GM21723 (cell line): ENCODE measurements at regions not wholly inside any gene's neighbourhood (a gene's known extent, or its start where the extent isn't known, plus 50 kb on each side); places are given as distances from the start of the nearest gene placed in this dataset.
"Not testable (repeated sequence)": the region's sequence is repeated elsewhere in the genome, so short reads cannot be mapped to it uniquely, and the experiment has no call there.

Experiments
- ATAC-seq: cut with Tn5 transposase; IDR thresholded peaks from one replicate; pipeline ENCODE4 v1.9.1; 2021; ENCODE audit warnings: mild to moderate bottlenecking, moderate library complexity; ENCODE audit not compliant: unreplicated experiment

- no peak for ATAC-seq
Measured at GRCh38 chr7:136266457-136266856, 289.3 kb upstream of the MTPN start.

- not testable (repeated sequence) for ATAC-seq
Measured at GRCh38 chr7:136264304-136264703, 287.1 kb upstream of the MTPN start.

- not testable (repeated sequence) for ATAC-seq
Measured at GRCh38 chr7:136263112-136263860, 286.1 kb upstream of the MTPN start.

GRCh38 chr7:136260591-136260990, 283.4 kb upstream of the MTPN start:
- ATAC-seq, result not testable (repeated sequence)

GRCh38 chr7:136259074-136259473, 281.9 kb upstream of the MTPN start:
- no peak for ATAC-seq

GRCh38 chr7:136256491-136256890, 279.3 kb upstream of the MTPN start:
- ATAC-seq, result no peak

- ATAC-seq, result no peak
Measured at GRCh38 chr7:136254148-136254547, 277.0 kb upstream of the MTPN start.

GRCh38 chr7:136251826-136252225, 274.7 kb upstream of the MTPN start:
- ATAC-seq, result no peak

GRCh38 chr7:136247211-136247610, 270.1 kb upstream of the MTPN start:
- no peak for ATAC-seq

- ATAC-seq, result no peak
Measured at GRCh38 chr7:136245327-136246004, 268.3 kb upstream of the MTPN start.

- ATAC-seq, result no peak
Measured at GRCh38 chr7:136234040-136234439, 256.9 kb upstream of the MTPN start.

GRCh38 chr7:136230210-136230609, 253.1 kb upstream of the MTPN start:
- ATAC-seq, result no peak

GRCh38 chr7:136229790-136230189, 252.6 kb upstream of the MTPN start:
- no peak for ATAC-seq

GRCh38 chr7:136228171-136228570, 251.0 kb upstream of the MTPN start:
- ATAC-seq, result no peak

GRCh38 chr7:136214356-136214755, 237.2 kb upstream of the MTPN start:
- no peak for ATAC-seq

GRCh38 chr7:136213012-136213411, 235.9 kb upstream of the MTPN start:
- ATAC-seq, result no peak

- no peak for ATAC-seq
Measured at GRCh38 chr7:136210664-136211063, 233.5 kb upstream of the MTPN start.

- no peak for ATAC-seq
Measured at GRCh38 chr7:136210079-136210478, 232.9 kb upstream of the MTPN start.

- ATAC-seq, result no peak
Measured at GRCh38 chr7:136205956-136206355, 228.8 kb upstream of the MTPN start.

- ATAC-seq, result no peak
Measured at GRCh38 chr7:136198168-136198567, 221.0 kb upstream of the MTPN start.

GRCh38 chr7:136194878-136195277, 217.7 kb upstream of the MTPN start:
- ATAC-seq, result no peak

GRCh38 chr7:136193940-136194339, 216.8 kb upstream of the MTPN start:
- no peak for ATAC-seq
